ENCODE measurements at regions not wholly inside any gene's neighbourhood (a gene's known extent, or its start where the extent isn't known, plus 50 kb on each side); places are given as distances from the start of the nearest gene placed in this dataset.

GRCh38 chr6:156638581-156638980 lies 138.6 kb upstream of the ARID1B start:
- no peak for TF ChIP-seq POLR2AphosphoS5 (IDR thresholded peaks at IDR 0.05)
- TF ChIP-seq POLR2A (IDR thresholded peaks at IDR 0.05), result no peak
- TF ChIP-seq CTCF (IDR thresholded peaks at IDR 0.05), result no peak
- no peak for TF ChIP-seq EP300 (IDR thresholded peaks at IDR 0.05)
- Histone ChIP-seq H3K27ac (no peak overlapping the region), H3K27me3 (no peaks in the 10 kb centered on the region), H3K9me3 (peaks cover 0 to 4% (median 2%) of the 10 kb centered on the region in 4 donors), H3K4me1 (peaks cover 3 to 12% (median 7%) of the 10 kb centered on the region in 4 donors), H3K36me3 (no peaks in the 10 kb centered on the region), H3K4me3 (no peak overlapping the region)
- DNase-seq (no peak), ATAC-seq (ENCODE audit: low FRiP score in 2 of 2) (no peak)
- 79% methylated on average over 2 of the region's 2 CpGs for WGBS, 2 donors

GRCh38 chr6:156634951-156635371 lies 142.2 kb upstream of the ARID1B start:
- no peak for DNase-seq
- no peak for ATAC-seq (ENCODE audit: low FRiP score in 2 of 2)
- Histone ChIP-seq H3K9me3 (no peaks in the 10 kb centered on the region), H3K4me3 (peak overlapping the region in 3 of 4 donors; percentile 4 to 39 (median 28)), H3K36me3 (no peaks in the 10 kb centered on the region), H3K27me3 (no peaks in the 10 kb centered on the region), H3K27ac (peak overlapping the region in 1 of 4 donors; percentile 5), H3K4me1 (peaks cover 3 to 12% (median 7%) of the 10 kb centered on the region in 4 donors)
- 41 to 43% methylated on average over 9 of the region's 9 CpGs for WGBS, 2 donors
- no peak for TF ChIP-seq CTCF (IDR thresholded peaks at IDR 0.05)
- no peak for TF ChIP-seq POLR2AphosphoS5 (IDR thresholded peaks at IDR 0.05)
- no peak for TF ChIP-seq EP300 (IDR thresholded peaks at IDR 0.05)
- TF ChIP-seq POLR2A (IDR thresholded peaks at IDR 0.05), result no peak

- ATAC-seq (ENCODE audit: low FRiP score in 2 of 2) (no peak), DNase-seq (no peak)
- peaks cover 3 to 12% (median 7%) of the 10 kb centered on the region in 4 donors for H3K4me1 ChIP-seq
- 79 to 91% methylated on average over 3 to 4 of the region's 4 CpGs for WGBS, 2 donors
- no peak overlapping the region for H3K4me3 ChIP-seq
- no peaks in the 10 kb centered on the region for H3K27me3 ChIP-seq
- no peaks in the 10 kb centered on the region for H3K36me3 ChIP-seq
- H3K27ac ChIP-seq, result no peak overlapping the region
- H3K9me3 ChIP-seq, result no peaks in the 10 kb centered on the region
- no peak for TF ChIP-seq POLR2AphosphoS5 (IDR thresholded peaks at IDR 0.05)
- no peak for TF ChIP-seq CTCF (IDR thresholded peaks at IDR 0.05)
- no peak for TF ChIP-seq POLR2A (IDR thresholded peaks at IDR 0.05)
- TF ChIP-seq EP300 (IDR thresholded peaks at IDR 0.05), result no peak
These were observed 143.1 kb upstream of the ARID1B start for GRCh38 chr6:156634048-156634447.

- Histone ChIP-seq H3K27ac (no peak overlapping the region), H3K4me3 (no peak overlapping the region), H3K4me1 (peaks cover 3 to 12% (median 7%) of the 10 kb centered on the region in 4 donors), H3K27me3 (no peaks in the 10 kb centered on the region), H3K9me3 (no peaks in the 10 kb centered on the region), H3K36me3 (no peaks in the 10 kb centered on the region)
- no peak for DNase-seq
- TF ChIP-seq CTCF (IDR thresholded peaks at IDR 0.05) (no peak), POLR2AphosphoS5 (IDR thresholded peaks at IDR 0.05) (no peak), EP300 (IDR thresholded peaks at IDR 0.05) (no peak), POLR2A (IDR thresholded peaks at IDR 0.05) (no peak)
- 86 to 97% methylated on average over 10 to 11 of the region's 11 CpGs for WGBS, 2 donors
- no peak for ATAC-seq (ENCODE audit: low FRiP score in 2 of 2)
These were observed 143.9 kb upstream of the ARID1B start for GRCh38 chr6:156633291-156633690.

GRCh38 chr6:156630613-156631302 lies 146.4 kb upstream of the ARID1B start:
- no peak for TF ChIP-seq POLR2A (IDR thresholded peaks at IDR 0.05)
- TF ChIP-seq CTCF (IDR thresholded peaks at IDR 0.05), result no peak
- TF ChIP-seq POLR2AphosphoS5 (IDR thresholded peaks at IDR 0.05), result no peak
- TF ChIP-seq EP300 (IDR thresholded peaks at IDR 0.05), result no peak
- H3K4me1 ChIP-seq, result peaks cover 3 to 12% (median 7%) of the 10 kb centered on the region in 4 donors
- no peaks in the 10 kb centered on the region for H3K36me3 ChIP-seq
- no peaks in the 10 kb centered on the region for H3K9me3 ChIP-seq
- WGBS, 2 donors, result 95 to 97% methylated on average over 20 to 36 of the region's 36 CpGs
- DNase-seq, result peak in 1 of 2 donors; percentile 73
- ATAC-seq (ENCODE audit: low FRiP score in 2 of 2), result peak in 1 of 2 donors; percentile 20
- no peak overlapping the region for H3K27ac ChIP-seq
- no peak overlapping the region for H3K4me3 ChIP-seq
- H3K27me3 ChIP-seq, result no peaks in the 10 kb centered on the region

Measured in upper lobe of left lung (tissue), 6 donors.